ENCODE measurements at regions not wholly inside any gene's neighbourhood (a gene's known extent, or its start where the extent isn't known, plus 50 kb on each side); places are given as distances from the start of the nearest gene placed in this dataset.
"Not testable (repeated sequence)": the region's sequence is repeated elsewhere in the genome, so short reads cannot be mapped to it uniquely, and the experiment has no call there.

DNA sequence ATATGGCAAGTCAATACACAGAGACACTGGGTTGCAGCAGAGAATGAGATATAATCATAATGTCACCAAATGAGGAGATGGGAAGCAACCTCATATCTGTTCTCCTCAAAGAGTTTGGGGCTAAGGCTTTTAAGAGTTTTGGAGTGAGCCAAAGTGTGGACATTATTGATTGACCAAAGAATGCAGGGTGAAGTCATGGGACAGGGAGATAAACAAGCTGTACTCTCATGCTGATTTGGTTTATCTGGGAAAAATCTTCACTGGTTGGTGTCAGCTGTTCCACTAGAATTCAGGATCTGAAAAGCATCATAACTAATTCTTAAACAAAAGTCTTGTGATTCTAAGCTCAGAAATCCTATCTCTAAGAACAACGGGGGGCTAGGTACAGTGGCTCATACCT is 585.9 kb upstream of the NRP1 start:
- Histone ChIP-seq H3K36me3 (replicated peaks; ENCODE audit: control insufficient read depth, insufficient read depth, low read length) (no peaks in the 10 kb centered on the region), H3K27me3 (ENCODE audit: control insufficient read depth, insufficient read depth, low read length) (no peaks in the 10 kb centered on the region), H3K4me3 (ENCODE audit: insufficient read depth, low read depth, low read length) (no peak overlapping the region)
- DNase-seq, result no peak

DNA sequence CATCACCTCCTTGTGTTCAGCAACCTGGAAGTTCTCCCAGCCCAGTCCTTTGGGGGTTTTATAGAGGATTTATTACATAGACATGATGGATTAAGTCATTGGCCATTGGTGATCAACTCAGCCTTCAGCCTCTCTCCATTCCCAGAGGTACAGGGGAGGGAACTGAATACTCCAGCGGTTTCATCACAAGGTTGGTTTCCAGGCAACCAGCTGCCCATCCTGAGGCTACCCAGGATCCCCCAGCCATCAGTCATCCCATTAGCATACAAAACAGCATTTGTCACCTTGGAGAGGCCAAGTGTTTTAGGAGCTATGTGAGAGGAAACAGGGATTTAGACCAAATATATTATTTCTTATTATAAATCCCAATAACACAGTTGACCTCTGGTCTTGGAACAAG is 584.8 kb upstream of the NRP1 start:
- DNase-seq, result no peak
- H3K36me3 ChIP-seq (replicated peaks; ENCODE audit: control insufficient read depth, insufficient read depth, low read length), result no peaks in the 10 kb centered on the region
- H3K4me3 ChIP-seq (ENCODE audit: insufficient read depth, low read depth, low read length), result no peak overlapping the region
- H3K27me3 ChIP-seq (ENCODE audit: control insufficient read depth, insufficient read depth, low read length), result no peaks in the 10 kb centered on the region

DNA sequence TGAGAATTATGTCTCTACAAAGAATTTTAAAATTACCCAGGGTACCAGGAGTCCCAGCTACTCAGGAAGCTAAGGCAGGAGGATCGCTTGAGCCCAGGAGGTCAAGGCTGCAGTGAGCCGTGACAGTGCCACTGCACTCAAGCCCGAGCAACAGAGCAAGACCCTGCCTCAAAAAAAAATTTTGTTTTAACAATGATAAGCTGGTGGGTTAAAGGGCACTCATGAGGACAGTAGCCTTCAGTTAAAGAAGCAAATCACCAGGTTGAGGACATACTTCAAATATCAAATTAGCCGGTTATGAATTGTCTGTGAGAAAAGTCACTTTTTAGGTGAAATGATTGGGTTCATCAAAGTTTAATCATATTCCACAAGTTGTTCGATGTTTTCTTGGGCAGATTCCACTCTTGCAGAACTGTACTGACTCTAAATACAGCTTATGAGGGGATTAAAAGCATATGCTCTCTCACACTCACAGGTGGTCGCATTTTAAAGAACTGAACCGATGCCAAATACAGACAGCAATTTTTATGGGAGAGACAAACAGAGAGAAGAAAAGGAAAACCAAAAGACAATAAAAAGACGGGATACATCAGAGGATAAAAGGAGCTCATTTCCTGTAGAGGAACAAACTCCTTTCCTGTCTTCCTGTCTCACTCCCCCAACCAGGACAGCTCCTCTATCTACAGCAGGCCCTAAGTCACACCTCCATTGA is 582.8 kb upstream of the NRP1 start:
- no peak for DNase-seq
- Histone ChIP-seq H3K27me3 (ENCODE audit: control insufficient read depth, insufficient read depth, low read length) (no peaks in the 10 kb centered on the region), H3K4me3 (ENCODE audit: insufficient read depth, low read depth, low read length) (no peak overlapping the region), H3K36me3 (replicated peaks; ENCODE audit: control insufficient read depth, insufficient read depth, low read length) (no peaks in the 10 kb centered on the region)

- Histone ChIP-seq H3K4me3 (ENCODE audit: insufficient read depth, low read depth, low read length) (no peak overlapping the region), H3K27me3 (ENCODE audit: control insufficient read depth, insufficient read depth, low read length) (no peaks in the 10 kb centered on the region), H3K36me3 (replicated peaks; ENCODE audit: control insufficient read depth, insufficient read depth, low read length) (no peaks in the 10 kb centered on the region)
- no peak for DNase-seq
These were observed 580.3 kb upstream of the NRP1 start for GRCh38 chr10:33914746-33915145.

DNA sequence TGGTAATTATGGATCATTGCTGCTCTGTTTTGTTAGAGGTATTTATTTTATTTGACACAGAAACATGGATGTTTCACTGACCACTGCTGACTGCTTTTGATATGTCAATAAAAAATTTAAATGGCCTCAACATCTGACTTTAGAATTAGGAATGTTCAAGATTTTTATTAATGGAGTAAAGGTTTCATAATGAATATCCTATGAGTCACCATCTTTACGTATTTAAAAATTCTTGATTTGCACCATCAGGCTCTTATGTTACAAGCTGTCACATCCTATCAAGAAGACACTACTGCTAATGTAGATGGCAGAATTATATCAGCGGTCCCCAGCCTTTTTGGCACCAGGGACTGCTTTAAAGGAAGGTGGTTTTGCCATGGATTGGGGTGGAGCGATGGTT is 578.7 kb upstream of the NRP1 start:
- DNase-seq, result no peak
- Histone ChIP-seq H3K4me3 (ENCODE audit: insufficient read depth, low read depth, low read length) (no peak overlapping the region), H3K36me3 (replicated peaks; ENCODE audit: control insufficient read depth, insufficient read depth, low read length) (no peaks in the 10 kb centered on the region), H3K27me3 (ENCODE audit: control insufficient read depth, insufficient read depth, low read length) (no peaks in the 10 kb centered on the region)

- H3K36me3 ChIP-seq (replicated peaks; ENCODE audit: control insufficient read depth, insufficient read depth, low read length); DNase-seq; H3K4me3 ChIP-seq (ENCODE audit: insufficient read depth, low read depth, low read length); H3K27me3 ChIP-seq (ENCODE audit: control insufficient read depth, insufficient read depth, low read length): not testable (repeated sequence)
These were observed 575.0 kb upstream of the NRP1 start for GRCh38 chr10:33909476-33909875.

DNA sequence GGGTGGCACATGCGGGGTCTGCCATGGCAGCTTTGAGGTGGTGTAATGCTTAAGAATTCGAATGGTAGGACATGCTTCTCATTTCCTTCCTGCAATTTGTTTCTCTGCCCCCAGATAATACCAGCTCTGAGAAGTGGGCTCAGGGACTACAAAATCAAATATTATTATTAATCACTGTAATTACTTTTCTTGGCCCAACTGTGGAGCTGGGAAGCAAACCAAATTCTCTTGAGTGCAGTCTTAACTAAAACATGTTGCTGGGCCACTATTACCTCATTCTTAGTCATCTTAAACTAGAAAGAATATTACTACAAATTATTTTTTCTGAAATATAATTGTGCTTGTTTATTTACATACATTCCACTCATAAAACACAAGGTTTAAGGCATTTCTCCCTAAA is 566.7 kb upstream of the NRP1 start:
- H3K4me3 ChIP-seq (ENCODE audit: insufficient read depth, low read depth, low read length), result no peak overlapping the region
- DNase-seq, result no peak

DNA sequence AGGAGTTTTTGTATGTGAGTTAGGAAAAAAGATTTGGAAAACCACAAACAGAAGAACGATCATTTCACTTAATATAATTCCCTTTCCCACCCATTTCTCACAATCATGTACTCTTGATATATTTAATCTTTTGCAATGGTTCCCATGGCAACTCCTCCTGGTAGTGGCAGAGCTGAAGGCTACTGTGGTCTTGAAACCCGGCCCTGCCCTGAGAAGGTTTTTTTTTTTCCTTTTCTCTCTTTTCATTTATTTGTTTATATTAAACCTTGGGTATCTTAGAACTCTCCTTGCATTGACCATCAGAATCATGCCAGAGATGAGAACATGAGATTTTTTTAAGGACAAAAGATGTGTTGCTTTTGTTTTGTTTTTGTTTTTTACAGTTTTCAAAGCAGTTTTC is 566.1 kb upstream of the NRP1 start:
- no peak for DNase-seq
- Histone ChIP-seq H3K4me3 (ENCODE audit: insufficient read depth, low read depth, low read length) (no peak overlapping the region), H3K36me3 (replicated peaks; ENCODE audit: control insufficient read depth, insufficient read depth, low read length) (no peaks in the 10 kb centered on the region), H3K27me3 (ENCODE audit: control insufficient read depth, insufficient read depth, low read length) (no peaks in the 10 kb centered on the region)

More for the DNA sequence above, 566.7 kb upstream of the NRP1 start:
- Histone ChIP-seq H3K36me3 (replicated peaks; ENCODE audit: control insufficient read depth, insufficient read depth, low read length) (no peaks in the 10 kb centered on the region), H3K27me3 (ENCODE audit: control insufficient read depth, insufficient read depth, low read length) (no peaks in the 10 kb centered on the region)

DNA sequence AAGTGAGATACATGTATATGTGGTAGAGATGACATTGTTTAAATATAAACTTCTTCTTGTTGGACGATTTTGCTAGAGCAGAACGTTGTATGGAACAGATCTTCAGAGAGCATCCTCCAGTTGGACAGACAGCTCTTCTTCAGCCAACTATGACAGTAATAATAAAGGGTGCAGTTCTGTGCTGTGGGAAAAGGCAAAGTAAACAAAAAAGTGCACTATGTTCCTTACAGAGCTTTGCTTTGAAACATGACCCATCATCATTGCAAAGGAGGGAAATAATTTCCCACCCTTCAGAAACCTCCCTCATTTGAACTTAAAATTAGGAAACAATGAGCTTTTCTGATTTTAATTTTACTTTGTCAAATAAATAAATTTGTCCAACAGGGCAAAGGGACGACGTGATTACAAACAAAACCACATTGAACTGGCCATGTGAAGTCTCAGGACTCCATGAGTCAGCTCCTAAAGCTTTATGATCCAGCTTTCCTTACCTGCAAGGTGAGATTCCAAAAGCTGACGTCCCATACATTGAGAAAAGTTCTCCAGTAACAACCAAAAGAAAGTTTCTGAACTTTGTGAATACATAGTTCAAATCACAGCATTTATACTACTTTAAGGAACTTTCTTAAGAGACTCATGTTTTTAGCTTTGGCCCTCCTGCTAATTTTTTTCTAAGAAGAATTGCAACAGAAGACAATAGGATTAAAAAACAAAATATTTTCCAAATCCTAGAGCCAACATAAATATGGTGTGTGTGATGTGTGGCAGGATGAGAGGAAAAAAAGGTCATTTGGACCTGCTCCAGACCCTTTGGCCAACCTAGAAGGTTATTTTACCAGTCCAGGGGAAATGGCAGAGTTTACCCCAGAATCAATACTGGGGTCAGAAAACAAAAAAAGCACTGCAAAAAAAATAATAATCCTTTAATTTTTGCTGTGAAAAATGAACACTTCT is 565.4 kb upstream of the NRP1 start:
- H3K27me3 ChIP-seq (ENCODE audit: control insufficient read depth, insufficient read depth, low read length), result no peaks in the 10 kb centered on the region
- H3K36me3 ChIP-seq (replicated peaks; ENCODE audit: control insufficient read depth, insufficient read depth, low read length), result no peaks in the 10 kb centered on the region
- no peak for DNase-seq
- no peak overlapping the region for H3K4me3 ChIP-seq (ENCODE audit: insufficient read depth, low read depth, low read length)

DNA sequence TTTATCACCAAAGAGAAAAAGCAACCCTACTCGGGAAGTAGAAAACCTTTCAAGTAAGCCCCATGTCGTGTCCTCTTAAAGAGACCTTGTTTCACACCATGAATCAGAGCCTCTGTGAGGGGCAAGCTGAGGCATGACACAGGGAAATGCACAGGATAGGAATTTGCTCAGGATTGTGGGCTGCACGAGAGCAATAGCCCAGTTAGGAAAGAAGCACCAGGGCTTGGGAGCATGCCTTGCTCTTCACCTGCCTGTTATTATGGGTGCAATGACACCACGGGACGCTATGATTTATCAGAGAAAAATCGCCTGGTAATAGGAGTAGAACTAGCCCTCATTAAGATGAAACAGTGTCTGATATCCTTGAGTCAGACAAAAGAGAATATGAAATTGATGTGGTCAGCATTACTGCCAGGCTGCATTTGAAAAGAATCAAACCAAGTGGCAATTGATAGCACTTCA is 562.9 kb upstream of the NRP1 start:
- DNase-seq, result no peak
- H3K27me3 ChIP-seq (ENCODE audit: control insufficient read depth, insufficient read depth, low read length), result no peaks in the 10 kb centered on the region
- no peaks in the 10 kb centered on the region for H3K36me3 ChIP-seq (replicated peaks; ENCODE audit: control insufficient read depth, insufficient read depth, low read length)
- no peak overlapping the region for H3K4me3 ChIP-seq (ENCODE audit: insufficient read depth, low read depth, low read length)

DNA sequence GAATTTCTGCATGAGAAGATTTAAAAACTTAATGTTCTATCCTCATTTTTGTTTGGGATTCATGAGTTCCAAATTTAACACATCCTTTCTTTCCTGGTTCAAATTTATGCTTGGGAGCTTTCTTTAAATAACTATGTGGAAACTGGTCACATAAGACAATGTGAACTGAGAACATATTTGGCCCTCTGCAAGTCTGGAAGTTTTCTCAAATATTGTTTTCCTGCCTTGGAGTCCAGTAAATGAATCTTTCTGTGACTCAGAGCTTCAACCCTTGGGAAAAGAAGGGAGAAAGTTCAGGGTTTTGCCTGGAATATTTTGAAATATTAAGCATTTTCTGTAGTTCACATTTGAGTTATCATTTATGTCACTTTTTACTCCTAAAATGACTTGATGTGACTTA is 559.0 kb upstream of the NRP1 start:
- DNase-seq, result no peak
- no peak overlapping the region for H3K4me3 ChIP-seq (ENCODE audit: insufficient read depth, low read depth, low read length)
- no peaks in the 10 kb centered on the region for H3K27me3 ChIP-seq (ENCODE audit: control insufficient read depth, insufficient read depth, low read length)
- no peaks in the 10 kb centered on the region for H3K36me3 ChIP-seq (replicated peaks; ENCODE audit: control insufficient read depth, insufficient read depth, low read length)

- H3K27me3 ChIP-seq (ENCODE audit: control insufficient read depth, insufficient read depth, low read length), result no peaks in the 10 kb centered on the region
- DNase-seq, result no peak
- no peak overlapping the region for H3K4me3 ChIP-seq (ENCODE audit: insufficient read depth, low read depth, low read length)
- no peaks in the 10 kb centered on the region for H3K36me3 ChIP-seq (replicated peaks; ENCODE audit: control insufficient read depth, insufficient read depth, low read length)
These were observed 554.9 kb upstream of the NRP1 start for GRCh38 chr10:33889371-33889770.

- Histone ChIP-seq H3K36me3 (replicated peaks; ENCODE audit: control insufficient read depth, insufficient read depth, low read length) (no peaks in the 10 kb centered on the region), H3K27me3 (ENCODE audit: control insufficient read depth, insufficient read depth, low read length) (no peaks in the 10 kb centered on the region), H3K4me3 (ENCODE audit: insufficient read depth, low read depth, low read length) (no peak overlapping the region)
- no peak for DNase-seq
These were observed 552.7 kb upstream of the NRP1 start for GRCh38 chr10:33887188-33887587.

- no peak overlapping the region for H3K4me3 ChIP-seq (ENCODE audit: insufficient read depth, low read depth, low read length)
- no peaks in the 10 kb centered on the region for H3K27me3 ChIP-seq (ENCODE audit: control insufficient read depth, insufficient read depth, low read length)
- no peak for DNase-seq
- H3K36me3 ChIP-seq (replicated peaks; ENCODE audit: control insufficient read depth, insufficient read depth, low read length), result no peaks in the 10 kb centered on the region
These were observed 551.8 kb upstream of the NRP1 start for GRCh38 chr10:33886299-33886698.

DNA sequence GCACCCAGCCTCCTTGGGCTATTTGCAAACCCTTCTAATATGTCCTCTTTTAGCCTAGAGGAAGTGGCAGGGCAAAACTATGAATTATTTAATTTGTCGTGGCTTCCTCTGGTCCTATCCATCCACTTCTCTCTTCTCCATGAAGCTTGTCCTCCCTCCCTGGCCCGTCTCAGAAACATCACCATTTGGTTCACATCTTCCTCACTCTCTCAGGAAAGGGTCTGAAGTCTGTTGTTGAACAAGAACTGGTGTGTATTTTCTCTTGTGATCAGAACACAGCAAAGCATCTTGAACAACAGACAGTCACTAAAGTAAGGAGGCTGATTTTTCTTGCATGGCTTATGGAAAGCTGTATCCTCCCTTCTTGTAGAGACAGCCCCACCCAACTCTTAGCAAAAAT is 550.1 kb upstream of the NRP1 start:
- Histone ChIP-seq H3K27me3 (ENCODE audit: control insufficient read depth, insufficient read depth, low read length) (no peaks in the 10 kb centered on the region), H3K4me3 (ENCODE audit: insufficient read depth, low read depth, low read length) (no peak overlapping the region), H3K36me3 (replicated peaks; ENCODE audit: control insufficient read depth, insufficient read depth, low read length) (no peaks in the 10 kb centered on the region)
- no peak for DNase-seq

Measured in H7 (cell line).